ENCODE measurements at regions not wholly inside any gene's neighbourhood (a gene's known extent, or its start where the extent isn't known, plus 50 kb on each side); places are given as distances from the start of the nearest gene placed in this dataset.

- no peak overlapping the region for H3K9ac ChIP-seq (ENCODE audit: low read depth, low read length, poor library complexity)
- H4K91ac ChIP-seq (ENCODE audit: low read depth, low read length, poor library complexity) = no peak overlapping the region
- H3K4me1 ChIP-seq (ENCODE audit: control insufficient read depth in 2 of 2, insufficient read depth in 1 of 2, low read depth in 1 of 2, low read length in 2 of 2) = no peaks in the 10 kb centered on the region
- H2AFZ ChIP-seq (ENCODE audit: low read length) = no peak overlapping the region
- H3K14ac ChIP-seq (ENCODE audit: low read length) = no peak overlapping the region
- H3K23ac ChIP-seq (ENCODE audit: low read depth, low read length, poor library complexity) = no peak overlapping the region
- no peak overlapping the region for H2BK15ac ChIP-seq (ENCODE audit: low read length)
- no peak overlapping the region for H3K4me2 ChIP-seq (ENCODE audit: insufficient read depth, low read length, poor library complexity, severe bottlenecking)
- no peak overlapping the region for H3K4ac ChIP-seq (ENCODE audit: low read length)
- H3K79me1 ChIP-seq (ENCODE audit: low read depth, low read length) = no peaks in the 10 kb centered on the region
- no peak overlapping the region for H2BK12ac ChIP-seq (ENCODE audit: low read length)
- H3K27ac ChIP-seq (replicated peaks; ENCODE audit: low read length) = no peak overlapping the region
- WGBS, 2 donors (ENCODE audit: extremely low coverage in 2 of 2, insufficient read length in 2 of 2, insufficient replicate concordance in 1 of 2) = no CpG with 5 or more reads among the region's 2 CpGs
- DNase-seq (ENCODE audit: low spot score) = peak; percentile 52
- no peaks in the 10 kb centered on the region for H3K36me3 ChIP-seq (replicated peaks in 1 of 2; ENCODE audit: control insufficient read depth in 2 of 2, insufficient read depth in 2 of 2, low read length in 2 of 2)
- H3K4me3 ChIP-seq (ENCODE audit: low read length in 2 of 2) = no peak overlapping the region
- no peak overlapping the region for H2BK5ac ChIP-seq (ENCODE audit: low read length)
- H3K27me3 ChIP-seq (ENCODE audit: control insufficient read depth in 3 of 3, insufficient read depth in 3 of 3, low read depth in 1 of 3, low read length in 3 of 3) = no peaks in the 10 kb centered on the region
- no peak overlapping the region for H2AK5ac ChIP-seq (ENCODE audit: low read depth, low read length)
- no peak overlapping the region for H4K8ac ChIP-seq (ENCODE audit: low read depth, low read length)
- H3K18ac ChIP-seq (ENCODE audit: low read length) = no peak overlapping the region
- no peaks in the 10 kb centered on the region for H3K9me3 ChIP-seq (replicated peaks in 1 of 2; ENCODE audit: control insufficient read depth in 2 of 2, insufficient read depth in 1 of 2, low read depth in 1 of 2, low read length in 2 of 2)
- H2BK120ac ChIP-seq (ENCODE audit: low read depth, low read length) = no peak overlapping the region
Observed at GRCh38 chr5:15105799-15106393, 234.3 kb upstream of the ANKH start.

- no peak overlapping the region for H2AFZ ChIP-seq (ENCODE audit: low read length)
- WGBS, 2 donors (ENCODE audit: extremely low coverage in 2 of 2, insufficient read length in 2 of 2, insufficient replicate concordance in 1 of 2) = no CpG with 5 or more reads among the region's 3 CpGs
- no peak overlapping the region for H3K9ac ChIP-seq (ENCODE audit: low read depth, low read length, poor library complexity)
Observed at GRCh38 chr5:15103864-15104263, 232.3 kb upstream of the ANKH start.

GRCh38 chr5:15103130-15103529 lies 231.6 kb upstream of the ANKH start:
- Histone ChIP-seq H3K9ac (ENCODE audit: low read depth, low read length, poor library complexity) (no peak overlapping the region), H2AK5ac (ENCODE audit: low read depth, low read length) (no peak overlapping the region), H2BK12ac (ENCODE audit: low read length) (no peak overlapping the region), H2BK5ac (ENCODE audit: low read length) (no peak overlapping the region), H3K27me3 (ENCODE audit: control insufficient read depth in 3 of 3, insufficient read depth in 3 of 3, low read depth in 1 of 3, low read length in 3 of 3) (no peaks in the 10 kb centered on the region), H3K9me3 (replicated peaks in 1 of 2; ENCODE audit: control insufficient read depth in 2 of 2, insufficient read depth in 1 of 2, low read depth in 1 of 2, low read length in 2 of 2) (no peaks in the 10 kb centered on the region), H3K4me3 (ENCODE audit: low read length in 2 of 2) (no peak overlapping the region), H3K23ac (ENCODE audit: low read depth, low read length, poor library complexity) (no peak overlapping the region), H3K18ac (ENCODE audit: low read length) (no peak overlapping the region), H3K14ac (ENCODE audit: low read length) (no peak overlapping the region), H3K4me2 (ENCODE audit: insufficient read depth, low read length, poor library complexity, severe bottlenecking) (no peak overlapping the region), H3K79me1 (ENCODE audit: low read depth, low read length) (no peaks in the 10 kb centered on the region), H3K27ac (replicated peaks; ENCODE audit: low read length) (no peak overlapping the region), H3K36me3 (replicated peaks in 1 of 2; ENCODE audit: control insufficient read depth in 2 of 2, insufficient read depth in 2 of 2, low read length in 2 of 2) (no peaks in the 10 kb centered on the region), H3K4ac (ENCODE audit: low read length) (no peak overlapping the region), H4K91ac (ENCODE audit: low read depth, low read length, poor library complexity) (no peak overlapping the region), H3K4me1 (ENCODE audit: control insufficient read depth in 2 of 2, insufficient read depth in 1 of 2, low read depth in 1 of 2, low read length in 2 of 2) (no peaks in the 10 kb centered on the region), H2BK15ac (ENCODE audit: low read length) (no peak overlapping the region), H2AFZ (ENCODE audit: low read length) (no peak overlapping the region), H2BK120ac (ENCODE audit: low read depth, low read length) (no peak overlapping the region), H4K8ac (ENCODE audit: low read depth, low read length) (no peak overlapping the region)
- no peak for DNase-seq (ENCODE audit: low spot score)
- WGBS, 2 donors (ENCODE audit: extremely low coverage in 2 of 2, insufficient read length in 2 of 2, insufficient replicate concordance in 1 of 2) = no CpG with 5 or more reads among the region's 5 CpGs

More at GRCh38 chr5:15103864-15104263, 232.3 kb upstream of the ANKH start:
- Histone ChIP-seq H2BK5ac (ENCODE audit: low read length) (no peak overlapping the region), H3K14ac (ENCODE audit: low read length) (no peak overlapping the region), H3K4me3 (ENCODE audit: low read length in 2 of 2) (no peak overlapping the region), H2BK12ac (ENCODE audit: low read length) (no peak overlapping the region), H4K8ac (ENCODE audit: low read depth, low read length) (no peak overlapping the region), H2AK5ac (ENCODE audit: low read depth, low read length) (no peak overlapping the region), H3K23ac (ENCODE audit: low read depth, low read length, poor library complexity) (no peak overlapping the region), H4K91ac (ENCODE audit: low read depth, low read length, poor library complexity) (no peak overlapping the region), H3K79me1 (ENCODE audit: low read depth, low read length) (no peaks in the 10 kb centered on the region), H3K4ac (ENCODE audit: low read length) (no peak overlapping the region), H2BK120ac (ENCODE audit: low read depth, low read length) (no peak overlapping the region), H3K36me3 (replicated peaks in 1 of 2; ENCODE audit: control insufficient read depth in 2 of 2, insufficient read depth in 2 of 2, low read length in 2 of 2) (no peaks in the 10 kb centered on the region), H3K4me2 (ENCODE audit: insufficient read depth, low read length, poor library complexity, severe bottlenecking) (no peak overlapping the region), H2BK15ac (ENCODE audit: low read length) (no peak overlapping the region), H3K9me3 (replicated peaks in 1 of 2; ENCODE audit: control insufficient read depth in 2 of 2, insufficient read depth in 1 of 2, low read depth in 1 of 2, low read length in 2 of 2) (no peaks in the 10 kb centered on the region), H3K27me3 (ENCODE audit: control insufficient read depth in 3 of 3, insufficient read depth in 3 of 3, low read depth in 1 of 3, low read length in 3 of 3) (no peaks in the 10 kb centered on the region), H3K18ac (ENCODE audit: low read length) (no peak overlapping the region), H3K4me1 (ENCODE audit: control insufficient read depth in 2 of 2, insufficient read depth in 1 of 2, low read depth in 1 of 2, low read length in 2 of 2) (no peaks in the 10 kb centered on the region), H3K27ac (replicated peaks; ENCODE audit: low read length) (no peak overlapping the region)
- no peak for DNase-seq (ENCODE audit: low spot score)

- no peak overlapping the region for H2BK120ac ChIP-seq (ENCODE audit: low read depth, low read length)
- no peak overlapping the region for H2BK15ac ChIP-seq (ENCODE audit: low read length)
- no peak overlapping the region for H3K9ac ChIP-seq (ENCODE audit: low read depth, low read length, poor library complexity)
- H3K4ac ChIP-seq (ENCODE audit: low read length) = no peak overlapping the region
- H3K27me3 ChIP-seq (ENCODE audit: control insufficient read depth in 3 of 3, insufficient read depth in 3 of 3, low read depth in 1 of 3, low read length in 3 of 3) = no peaks in the 10 kb centered on the region
- H3K79me1 ChIP-seq (ENCODE audit: low read depth, low read length) = no peaks in the 10 kb centered on the region
- H3K36me3 ChIP-seq (replicated peaks in 1 of 2; ENCODE audit: control insufficient read depth in 2 of 2, insufficient read depth in 2 of 2, low read length in 2 of 2) = no peaks in the 10 kb centered on the region
- H3K4me1 ChIP-seq (ENCODE audit: control insufficient read depth in 2 of 2, insufficient read depth in 1 of 2, low read depth in 1 of 2, low read length in 2 of 2) = no peaks in the 10 kb centered on the region
- H2BK12ac ChIP-seq (ENCODE audit: low read length) = no peak overlapping the region
- no peak overlapping the region for H2AK5ac ChIP-seq (ENCODE audit: low read depth, low read length)
- H2AFZ ChIP-seq (ENCODE audit: low read length) = no peak overlapping the region
- H3K4me3 ChIP-seq (ENCODE audit: low read length in 2 of 2) = no peak overlapping the region
- H4K91ac ChIP-seq (ENCODE audit: low read depth, low read length, poor library complexity) = no peak overlapping the region
- no peak overlapping the region for H4K8ac ChIP-seq (ENCODE audit: low read depth, low read length)
- H3K9me3 ChIP-seq (replicated peaks in 1 of 2; ENCODE audit: control insufficient read depth in 2 of 2, insufficient read depth in 1 of 2, low read depth in 1 of 2, low read length in 2 of 2) = no peaks in the 10 kb centered on the region
- H3K27ac ChIP-seq (replicated peaks; ENCODE audit: low read length) = no peak overlapping the region
- no peak overlapping the region for H3K23ac ChIP-seq (ENCODE audit: low read depth, low read length, poor library complexity)
- no peak overlapping the region for H3K14ac ChIP-seq (ENCODE audit: low read length)
- no peak for DNase-seq (ENCODE audit: low spot score)
- no peak overlapping the region for H3K4me2 ChIP-seq (ENCODE audit: insufficient read depth, low read length, poor library complexity, severe bottlenecking)
- no peak overlapping the region for H2BK5ac ChIP-seq (ENCODE audit: low read length)
- H3K18ac ChIP-seq (ENCODE audit: low read length) = no peak overlapping the region
Observed at GRCh38 chr5:15097552-15097951, 226.0 kb upstream of the ANKH start.

Measured in neuronal stem cell (in vitro differentiated cells).